Activated naive CD8-positive, alpha-beta T cell treated with anti-CD3 and anti-CD28 coated beads for 36 hours (primary cell): ENCODE measurements at regions not wholly inside any gene's neighbourhood (a gene's known extent, or its start where the extent isn't known, plus 50 kb on each side); places are given as distances from the start of the nearest gene placed in this dataset.
A peak's percentile ranks its signal among the peaks of the same experiment; 100 is the strongest.

Experiments
- DNase-seq: peaks from one replicate; pipeline ENCODE4 v3.0.0; 2021
- H3K27ac Mint-ChIP-seq: one replicate; pipeline ENCODE4 v1.8.0; 2022; ENCODE audit warnings: mild to moderate bottlenecking, moderate library complexity, mixed read lengths
- H3K27me3 Mint-ChIP-seq: one replicate; pipeline ENCODE4 v1.8.0; 2022; ENCODE audit warnings: mild to moderate bottlenecking, mixed read lengths
- H3K36me3 Mint-ChIP-seq: one replicate; pipeline ENCODE4 v1.8.0; 2021; ENCODE audit warnings: mild to moderate bottlenecking, mixed read lengths
- H3K4me1 Mint-ChIP-seq: one replicate; pipeline ENCODE4 v1.8.0; 2021; ENCODE audit warnings: mixed read lengths
- H3K4me3 Mint-ChIP-seq: one replicate; pipeline ENCODE4 v1.8.0; 2022; ENCODE audit warnings: mild to moderate bottlenecking, moderate library complexity, mixed read lengths
- H3K9me3 Mint-ChIP-seq: one replicate; pipeline ENCODE4 v1.8.0; 2022; ENCODE audit warnings: mixed read lengths

GRCh38 chr5:5919411-5919810 lies 458.9 kb downstream of the MED10 start:
- no peaks in the 10 kb centered on the region for H3K4me1 Mint-ChIP-seq

GRCh38 chr5:5906778-5907177 lies 471.6 kb downstream of the MED10 start:
- H3K27me3 Mint-ChIP-seq = no peaks in the 10 kb centered on the region
- H3K4me3 Mint-ChIP-seq = no peak overlapping the region
- H3K27ac Mint-ChIP-seq = no peak overlapping the region
- no peaks in the 10 kb centered on the region for H3K4me1 Mint-ChIP-seq
- no peaks in the 10 kb centered on the region for H3K36me3 Mint-ChIP-seq
- no peak for DNase-seq
- H3K9me3 Mint-ChIP-seq = peaks cover 4% of the 10 kb centered on the region

More at GRCh38 chr5:5919411-5919810, 458.9 kb downstream of the MED10 start:
- DNase-seq = no peak
- H3K27me3 Mint-ChIP-seq = peaks cover 3% of the 10 kb centered on the region
- H3K4me3 Mint-ChIP-seq = no peak overlapping the region
- no peak overlapping the region for H3K27ac Mint-ChIP-seq
- H3K36me3 Mint-ChIP-seq = no peaks in the 10 kb centered on the region
- no peaks in the 10 kb centered on the region for H3K9me3 Mint-ChIP-seq

- DNase-seq = no peak
- Mint-ChIP-seq H3K27me3 (no peaks in the 10 kb centered on the region), H3K27ac (no peak overlapping the region), H3K4me3 (no peak overlapping the region), H3K36me3 (no peaks in the 10 kb centered on the region), H3K4me1 (no peaks in the 10 kb centered on the region), H3K9me3 (peaks cover 7% of the 10 kb centered on the region)
Measured at GRCh38 chr5:5905186-5905585, 473.2 kb downstream of the MED10 start.

GRCh38 chr5:5904113-5904512 lies 474.2 kb downstream of the MED10 start:
- no peaks in the 10 kb centered on the region for H3K36me3 Mint-ChIP-seq
- no peak overlapping the region for H3K27ac Mint-ChIP-seq
- no peaks in the 10 kb centered on the region for H3K4me1 Mint-ChIP-seq
- no peaks in the 10 kb centered on the region for H3K27me3 Mint-ChIP-seq
- DNase-seq = no peak
- no peak overlapping the region for H3K4me3 Mint-ChIP-seq
- peaks cover 7% of the 10 kb centered on the region for H3K9me3 Mint-ChIP-seq

GRCh38 chr5:5902678-5903646 lies 475.4 kb downstream of the MED10 start:
- peaks cover 5% of the 10 kb centered on the region for H3K27me3 Mint-ChIP-seq
- H3K36me3 Mint-ChIP-seq = no peaks in the 10 kb centered on the region

GRCh38 chr5:5900350-5900749 lies 477.9 kb downstream of the ICE1 start:
- H3K27ac Mint-ChIP-seq = no peak overlapping the region
- no peaks in the 10 kb centered on the region for H3K4me1 Mint-ChIP-seq
- no peak for DNase-seq
- H3K27me3 Mint-ChIP-seq = peaks cover 5% of the 10 kb centered on the region
- H3K36me3 Mint-ChIP-seq = no peaks in the 10 kb centered on the region
- no peak overlapping the region for H3K4me3 Mint-ChIP-seq
- H3K9me3 Mint-ChIP-seq = peaks cover 7% of the 10 kb centered on the region

More at GRCh38 chr5:5902678-5903646, 475.4 kb downstream of the MED10 start:
- Mint-ChIP-seq H3K4me3 (no peak overlapping the region), H3K27ac (no peak overlapping the region), H3K9me3 (peaks cover 7% of the 10 kb centered on the region), H3K4me1 (no peaks in the 10 kb centered on the region)
- no peak for DNase-seq

- DNase-seq = no peak
- peaks cover 7% of the 10 kb centered on the region for H3K9me3 Mint-ChIP-seq
- no peak overlapping the region for H3K27ac Mint-ChIP-seq
- no peaks in the 10 kb centered on the region for H3K36me3 Mint-ChIP-seq
- peaks cover 5% of the 10 kb centered on the region for H3K27me3 Mint-ChIP-seq
- no peaks in the 10 kb centered on the region for H3K4me1 Mint-ChIP-seq
- no peak overlapping the region for H3K4me3 Mint-ChIP-seq
Measured at GRCh38 chr5:5899716-5900115, 477.2 kb downstream of the ICE1 start.

- no peaks in the 10 kb centered on the region for H3K4me1 Mint-ChIP-seq
- H3K36me3 Mint-ChIP-seq = no peaks in the 10 kb centered on the region
- DNase-seq = no peak
- H3K27ac Mint-ChIP-seq = no peak overlapping the region
- peaks cover 27% of the 10 kb centered on the region for H3K27me3 Mint-ChIP-seq
- H3K9me3 Mint-ChIP-seq = no peaks in the 10 kb centered on the region
- no peak overlapping the region for H3K4me3 Mint-ChIP-seq
Measured at GRCh38 chr5:5888284-5888683, 465.8 kb downstream of the ICE1 start.

GRCh38 chr5:5887833-5888232 lies 465.4 kb downstream of the ICE1 start:
- Mint-ChIP-seq H3K9me3 (no peaks in the 10 kb centered on the region), H3K4me1 (no peaks in the 10 kb centered on the region), H3K36me3 (no peaks in the 10 kb centered on the region), H3K27me3 (peaks cover 27% of the 10 kb centered on the region), H3K4me3 (no peak overlapping the region), H3K27ac (no peak overlapping the region)
- no peak for DNase-seq

- H3K36me3 Mint-ChIP-seq = no peaks in the 10 kb centered on the region
- H3K4me3 Mint-ChIP-seq = no peak overlapping the region
- H3K27ac Mint-ChIP-seq = no peak overlapping the region
- no peaks in the 10 kb centered on the region for H3K9me3 Mint-ChIP-seq
- DNase-seq = peak; percentile 64
- H3K4me1 Mint-ChIP-seq = no peaks in the 10 kb centered on the region
- H3K27me3 Mint-ChIP-seq = peaks cover 27% of the 10 kb centered on the region
Measured at GRCh38 chr5:5886812-5887486, 464.5 kb downstream of the ICE1 start.

- Mint-ChIP-seq H3K27ac (no peak overlapping the region), H3K36me3 (no peaks in the 10 kb centered on the region), H3K4me1 (no peaks in the 10 kb centered on the region), H3K4me3 (no peak overlapping the region), H3K9me3 (no peaks in the 10 kb centered on the region), H3K27me3 (peaks cover 31% of the 10 kb centered on the region)
- no peak for DNase-seq
Measured at GRCh38 chr5:5886353-5886752, 463.9 kb downstream of the ICE1 start.

GRCh38 chr5:5885782-5886181 lies 463.3 kb downstream of the ICE1 start:
- Mint-ChIP-seq H3K36me3 (no peaks in the 10 kb centered on the region), H3K9me3 (no peaks in the 10 kb centered on the region), H3K4me3 (no peak overlapping the region)

GRCh38 chr5:5884593-5884992 lies 462.1 kb downstream of the ICE1 start:
- H3K36me3 Mint-ChIP-seq = no peaks in the 10 kb centered on the region
- no peak overlapping the region for H3K27ac Mint-ChIP-seq
- peaks cover 30% of the 10 kb centered on the region for H3K27me3 Mint-ChIP-seq
- no peaks in the 10 kb centered on the region for H3K9me3 Mint-ChIP-seq
- DNase-seq = no peak
- H3K4me3 Mint-ChIP-seq = no peak overlapping the region
- H3K4me1 Mint-ChIP-seq = no peaks in the 10 kb centered on the region

More at GRCh38 chr5:5885782-5886181, 463.3 kb downstream of the ICE1 start:
- no peak for DNase-seq
- Mint-ChIP-seq H3K27ac (no peak overlapping the region), H3K27me3 (peaks cover 31% of the 10 kb centered on the region), H3K4me1 (no peaks in the 10 kb centered on the region)

GRCh38 chr5:5883562-5883961 lies 461.1 kb downstream of the ICE1 start:
- peaks cover 28% of the 10 kb centered on the region for H3K27me3 Mint-ChIP-seq
- H3K9me3 Mint-ChIP-seq = no peaks in the 10 kb centered on the region
- H3K4me3 Mint-ChIP-seq = no peak overlapping the region
- no peaks in the 10 kb centered on the region for H3K36me3 Mint-ChIP-seq
- no peaks in the 10 kb centered on the region for H3K4me1 Mint-ChIP-seq
- no peak for DNase-seq
- H3K27ac Mint-ChIP-seq = no peak overlapping the region

GRCh38 chr5:5883146-5883545 lies 460.7 kb downstream of the ICE1 start:
- no peak for DNase-seq
- Mint-ChIP-seq H3K27ac (no peak overlapping the region), H3K4me3 (no peak overlapping the region), H3K36me3 (no peaks in the 10 kb centered on the region), H3K9me3 (no peaks in the 10 kb centered on the region), H3K4me1 (no peaks in the 10 kb centered on the region), H3K27me3 (peaks cover 30% of the 10 kb centered on the region)
